ENCODE measurements at regions not wholly inside any gene's neighbourhood (a gene's known extent, or its start where the extent isn't known, plus 50 kb on each side); places are given as distances from the start of the nearest gene placed in this dataset.

DNA sequence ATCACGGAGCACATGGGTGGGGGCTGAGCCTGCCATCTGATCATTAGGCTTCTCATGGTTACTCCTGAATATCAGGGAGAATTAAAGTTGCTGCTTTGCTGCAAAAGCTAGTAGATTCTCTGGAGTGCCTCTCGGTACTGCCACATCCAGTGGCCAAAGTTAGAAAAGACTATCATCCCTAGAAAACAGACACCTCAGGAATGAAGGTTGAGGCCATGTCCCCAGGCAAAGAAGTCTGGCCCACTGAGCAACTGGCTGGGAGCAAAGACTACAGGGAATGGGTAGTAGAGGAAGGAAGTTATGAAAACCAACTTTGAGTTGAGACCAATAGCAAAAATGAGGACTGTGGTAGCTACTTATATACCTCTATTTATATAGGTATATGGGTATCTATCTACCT is 258.7 kb downstream of the EFCAB11 start:
- Histone ChIP-seq H3K4me2 (ENCODE audit: control insufficient read depth, insufficient read depth) (no peak overlapping the region), H3K4me1 (ENCODE audit: control insufficient read depth, insufficient read depth, low read length) (no peaks in the 10 kb centered on the region), H4K20me1 (ENCODE audit: control insufficient read depth, insufficient read depth) (no peaks in the 10 kb centered on the region), H3K79me2 (ENCODE audit: control insufficient read depth, insufficient read depth, low read length) (no peaks in the 10 kb centered on the region), H2AFZ (ENCODE audit: control insufficient read depth, low read depth, low read length) (no peak overlapping the region), H3K4me3 (no peak overlapping the region), H3K36me3 (ENCODE audit: control insufficient read depth in 2 of 2, insufficient read depth in 2 of 2, low read length in 1 of 2) (no peaks in the 10 kb centered on the region), H3K9ac (ENCODE audit: control insufficient read depth, insufficient read depth, low read length) (no peak overlapping the region), H3K27ac (ENCODE audit: control insufficient read depth, insufficient read depth) (no peak overlapping the region), H3K27me3 (replicated peaks in 1 of 2; ENCODE audit: control insufficient read depth in 2 of 2, insufficient read depth in 2 of 2, low read length in 1 of 2) (no peaks in the 10 kb centered on the region), H3K9me3 (replicated peaks; ENCODE audit: control insufficient read depth, insufficient read depth, low read length) (no peaks in the 10 kb centered on the region)
- in situ Hi-C loops (cut with MboI) (no loop called here), intact Hi-C loops (cut with micrococcal nuclease; ENCODE audit: unreplicated experiment) (no loop called here)
- WGBS (ENCODE audit: insufficient coverage, insufficient replicate concordance, low lambda C conversion rate, missing lambda C conversion rate): 95% methylated on average over 2 of the region's 2 CpGs
- FAIRE-seq (no peak), DNase-seq (ENCODE audit: low read depth, low spot score) (no peak), ATAC-seq (no peak)
- ChIA-PET RAD21 (ENCODE audit: unreplicated experiment) (no interaction called here), CTCF (interaction anchor here (0.6 kb wide), 1 partner anchor 244 kb away, joined by 3 read pairs; no protein-coding TSS in a partner anchor), POLR2A (no interaction called here), SMC1A (ENCODE audit: uncharacterized antibody, unreplicated experiment) (no interaction called here)
- BruUV-seq (replicated peaks): no TSS peak
- TF ChIP-seq YY1 (IDR thresholded peaks at IDR 0.05; ENCODE audit: low read depth, low read length) (no peak), ZNF24 (IDR thresholded peaks at IDR 0.05) (no peak), POLR2AphosphoS2 (IDR thresholded peaks at IDR 0.05; ENCODE audit: low read depth, low read length) (no peak), BACH1 (IDR thresholded peaks at IDR 0.05; ENCODE audit: borderline replicate concordance) (no peak), HDAC2 (IDR thresholded peaks at IDR 0.05) (no peak), RAD51 (IDR thresholded peaks at IDR 0.05) (no peak), SMAD1 (IDR thresholded peaks at IDR 0.05; ENCODE audit: low read depth, partially characterized antibody) (no peak), NFXL1 (IDR thresholded peaks at IDR 0.05; ENCODE audit: borderline replicate concordance) (no peak), HDAC6 (IDR thresholded peaks at IDR 0.05; ENCODE audit: unreplicated experiment) (no peak), ZNF384 (IDR thresholded peaks at IDR 0.05; ENCODE audit: borderline replicate concordance, low read depth, low read length) (no peak), MEF2A (IDR thresholded peaks at IDR 0.05; ENCODE audit: insufficient read depth, low read depth, low read length) (no peak), FOXM1 (IDR thresholded peaks at IDR 0.05; ENCODE audit: low read depth, low read length) (no peak)
- TF ChIP-seq, protein P1, sequence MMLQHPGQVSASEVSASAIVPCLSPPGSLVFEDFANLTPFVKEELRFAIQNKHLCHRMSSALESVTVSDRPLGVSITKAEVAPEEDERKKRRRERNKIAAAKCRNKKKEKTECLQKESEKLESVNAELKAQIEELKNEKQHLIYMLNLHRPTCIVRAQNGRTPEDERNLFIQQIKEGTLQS (IDR thresholded peaks at IDR 0.05; ENCODE audit: borderline replicate concordance, extremely low read depth, low read depth, low read length): no peak
- TF ChIP-seq, protein P2, sequence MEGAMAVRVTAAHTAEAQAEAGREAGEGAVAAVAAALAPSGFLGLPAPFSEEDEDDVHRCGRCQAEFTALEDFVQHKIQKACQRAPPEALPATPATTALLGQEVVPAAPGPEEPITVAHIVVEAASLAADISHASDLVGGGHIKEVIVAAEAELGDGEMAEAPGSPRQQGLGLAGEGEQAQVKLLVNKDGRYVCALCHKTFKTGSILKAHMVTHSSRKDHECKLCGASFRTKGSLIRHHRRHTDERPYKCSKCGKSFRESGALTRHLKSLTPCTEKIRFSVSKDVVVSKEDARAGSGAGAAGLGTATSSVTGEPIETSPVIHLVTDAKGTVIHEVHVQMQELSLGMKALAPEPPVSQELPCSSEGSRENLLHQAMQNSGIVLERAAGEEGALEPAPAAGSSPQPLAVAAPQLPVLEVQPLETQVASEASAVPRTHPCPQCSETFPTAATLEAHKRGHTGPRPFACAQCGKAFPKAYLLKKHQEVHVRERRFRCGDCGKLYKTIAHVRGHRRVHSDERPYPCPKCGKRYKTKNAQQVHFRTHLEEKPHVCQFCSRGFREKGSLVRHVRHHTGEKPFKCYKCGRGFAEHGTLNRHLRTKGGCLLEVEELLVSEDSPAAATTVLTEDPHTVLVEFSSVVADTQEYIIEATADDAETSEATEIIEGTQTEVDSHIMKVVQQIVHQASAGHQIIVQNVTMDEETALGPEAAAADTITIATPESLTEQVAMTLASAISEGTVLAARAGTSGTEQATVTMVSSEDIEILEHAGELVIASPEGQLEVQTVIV (IDR thresholded peaks at IDR 0.05; ENCODE audit: borderline replicate concordance, partially characterized antibody): no peak
- TF ChIP-seq, protein P3, sequence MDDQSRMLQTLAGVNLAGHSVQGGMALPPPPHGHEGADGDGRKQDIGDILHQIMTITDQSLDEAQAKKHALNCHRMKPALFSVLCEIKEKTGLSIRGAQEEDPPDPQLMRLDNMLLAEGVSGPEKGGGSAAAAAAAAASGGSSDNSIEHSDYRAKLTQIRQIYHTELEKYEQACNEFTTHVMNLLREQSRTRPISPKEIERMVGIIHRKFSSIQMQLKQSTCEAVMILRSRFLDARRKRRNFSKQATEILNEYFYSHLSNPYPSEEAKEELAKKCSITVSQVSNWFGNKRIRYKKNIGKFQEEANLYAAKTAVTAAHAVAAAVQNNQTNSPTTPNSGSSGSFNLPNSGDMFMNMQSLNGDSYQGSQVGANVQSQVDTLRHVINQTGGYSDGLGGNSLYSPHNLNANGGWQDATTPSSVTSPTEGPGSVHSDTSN (IDR thresholded peaks at IDR 0.05; ENCODE audit: insufficient replicate concordance, low read depth, low read length): no peak
- TF ChIP-seq, protein P4, sequence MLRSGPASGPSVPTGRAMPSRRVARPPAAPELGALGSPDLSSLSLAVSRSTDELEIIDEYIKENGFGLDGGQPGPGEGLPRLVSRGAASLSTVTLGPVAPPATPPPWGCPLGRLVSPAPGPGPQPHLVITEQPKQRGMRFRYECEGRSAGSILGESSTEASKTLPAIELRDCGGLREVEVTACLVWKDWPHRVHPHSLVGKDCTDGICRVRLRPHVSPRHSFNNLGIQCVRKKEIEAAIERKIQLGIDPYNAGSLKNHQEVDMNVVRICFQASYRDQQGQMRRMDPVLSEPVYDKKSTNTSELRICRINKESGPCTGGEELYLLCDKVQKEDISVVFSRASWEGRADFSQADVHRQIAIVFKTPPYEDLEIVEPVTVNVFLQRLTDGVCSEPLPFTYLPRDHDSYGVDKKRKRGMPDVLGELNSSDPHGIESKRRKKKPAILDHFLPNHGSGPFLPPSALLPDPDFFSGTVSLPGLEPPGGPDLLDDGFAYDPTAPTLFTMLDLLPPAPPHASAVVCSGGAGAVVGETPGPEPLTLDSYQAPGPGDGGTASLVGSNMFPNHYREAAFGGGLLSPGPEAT (IDR thresholded peaks at IDR 0.05; ENCODE audit: low read depth): no peak

Data from GM12878 (cell line).